ENCODE measurements at regions not wholly inside any gene's neighbourhood (a gene's known extent, or its start where the extent isn't known, plus 50 kb on each side); places are given as distances from the start of the nearest gene placed in this dataset.

DNA sequence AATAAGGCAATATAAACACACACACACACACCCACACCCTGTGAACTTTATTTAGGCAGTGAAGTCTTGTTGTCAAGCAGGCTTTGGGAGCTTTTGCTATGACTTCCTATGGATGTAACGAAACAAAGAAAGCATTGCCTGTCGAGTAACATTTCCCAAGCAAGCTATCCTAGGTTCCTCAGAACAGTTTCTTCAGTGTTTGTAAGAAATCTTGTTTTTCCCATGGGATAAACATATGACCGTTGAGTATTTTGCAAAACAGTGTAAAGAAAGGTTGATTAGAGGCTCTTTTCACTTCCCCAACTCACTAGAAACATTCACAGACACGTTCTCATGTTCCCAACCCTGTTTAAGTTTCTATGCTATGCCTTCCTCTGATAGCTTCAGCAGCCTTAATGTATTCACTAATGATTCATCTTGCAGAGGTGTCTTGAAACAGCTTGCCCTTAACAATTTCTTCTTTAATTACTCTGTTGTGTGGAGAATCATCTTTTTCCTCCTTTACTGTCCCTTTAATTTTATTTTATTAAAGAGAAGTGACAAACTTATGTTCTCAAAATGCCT is 1947.1 kb upstream of the TENM3 start (continued):
- TF ChIP-seq, protein P1, sequence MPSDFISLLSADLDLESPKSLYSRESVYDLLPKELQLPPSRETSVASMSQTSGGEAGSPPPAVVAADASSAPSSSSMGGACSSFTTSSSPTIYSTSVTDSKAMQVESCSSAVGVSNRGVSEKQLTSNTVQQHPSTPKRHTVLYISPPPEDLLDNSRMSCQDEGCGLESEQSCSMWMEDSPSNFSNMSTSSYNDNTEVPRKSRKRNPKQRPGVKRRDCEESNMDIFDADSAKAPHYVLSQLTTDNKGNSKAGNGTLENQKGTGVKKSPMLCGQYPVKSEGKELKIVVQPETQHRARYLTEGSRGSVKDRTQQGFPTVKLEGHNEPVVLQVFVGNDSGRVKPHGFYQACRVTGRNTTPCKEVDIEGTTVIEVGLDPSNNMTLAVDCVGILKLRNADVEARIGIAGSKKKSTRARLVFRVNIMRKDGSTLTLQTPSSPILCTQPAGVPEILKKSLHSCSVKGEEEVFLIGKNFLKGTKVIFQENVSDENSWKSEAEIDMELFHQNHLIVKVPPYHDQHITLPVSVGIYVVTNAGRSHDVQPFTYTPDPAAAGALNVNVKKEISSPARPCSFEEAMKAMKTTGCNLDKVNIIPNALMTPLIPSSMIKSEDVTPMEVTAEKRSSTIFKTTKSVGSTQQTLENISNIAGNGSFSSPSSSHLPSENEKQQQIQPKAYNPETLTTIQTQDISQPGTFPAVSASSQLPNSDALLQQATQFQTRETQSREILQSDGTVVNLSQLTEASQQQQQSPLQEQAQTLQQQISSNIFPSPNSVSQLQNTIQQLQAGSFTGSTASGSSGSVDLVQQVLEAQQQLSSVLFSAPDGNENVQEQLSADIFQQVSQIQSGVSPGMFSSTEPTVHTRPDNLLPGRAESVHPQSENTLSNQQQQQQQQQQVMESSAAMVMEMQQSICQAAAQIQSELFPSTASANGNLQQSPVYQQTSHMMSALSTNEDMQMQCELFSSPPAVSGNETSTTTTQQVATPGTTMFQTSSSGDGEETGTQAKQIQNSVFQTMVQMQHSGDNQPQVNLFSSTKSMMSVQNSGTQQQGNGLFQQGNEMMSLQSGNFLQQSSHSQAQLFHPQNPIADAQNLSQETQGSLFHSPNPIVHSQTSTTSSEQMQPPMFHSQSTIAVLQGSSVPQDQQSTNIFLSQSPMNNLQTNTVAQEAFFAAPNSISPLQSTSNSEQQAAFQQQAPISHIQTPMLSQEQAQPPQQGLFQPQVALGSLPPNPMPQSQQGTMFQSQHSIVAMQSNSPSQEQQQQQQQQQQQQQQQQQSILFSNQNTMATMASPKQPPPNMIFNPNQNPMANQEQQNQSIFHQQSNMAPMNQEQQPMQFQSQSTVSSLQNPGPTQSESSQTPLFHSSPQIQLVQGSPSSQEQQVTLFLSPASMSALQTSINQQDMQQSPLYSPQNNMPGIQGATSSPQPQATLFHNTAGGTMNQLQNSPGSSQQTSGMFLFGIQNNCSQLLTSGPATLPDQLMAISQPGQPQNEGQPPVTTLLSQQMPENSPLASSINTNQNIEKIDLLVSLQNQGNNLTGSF (CRISPR knock-in tag; IDR thresholded peaks at IDR 0.05) = no peak
- TF ChIP-seq SNAPC2 (CRISPR knock-in tag; IDR thresholded peaks at IDR 0.05) (no peak), MAF1 (CRISPR knock-in tag; IDR thresholded peaks at IDR 0.05; ENCODE audit: borderline replicate concordance) (no peak)

DNA sequence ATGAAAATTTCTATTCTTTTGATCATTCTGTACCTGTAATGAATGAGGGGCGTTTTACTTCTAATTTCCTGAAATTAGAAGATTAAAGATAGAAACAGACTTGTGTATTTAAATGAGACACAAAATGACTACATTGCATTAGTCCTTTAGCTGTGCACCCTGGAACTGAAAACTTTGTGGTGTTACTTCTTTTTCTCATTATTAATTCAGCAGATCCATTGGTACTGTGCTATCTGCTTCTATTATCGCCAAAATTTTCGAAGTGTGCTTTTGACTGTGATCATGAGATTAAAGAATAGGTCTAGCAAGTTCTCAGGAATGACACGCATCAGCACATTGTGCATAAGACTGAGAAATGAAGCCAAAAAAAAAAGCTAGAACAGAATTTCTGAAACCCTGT is 1938.9 kb upstream of the TENM3 start:
- ChIA-PET CTCF (ENCODE audit: low intra/inter-chr PET ratio, low total read pairs) (no interaction called here), POLR2A (no interaction called here)
- H3K4me1 ChIP-seq (ENCODE audit: insufficient read depth, low read length) = no peaks in the 10 kb centered on the region
- ATAC-seq (no peak), DNase-seq (ENCODE audit: low spot score) (no peak), FAIRE-seq (no peak)
- intact Hi-C loops (cut with micrococcal nuclease; ENCODE audit: unreplicated experiment) = no loop called here
- H3K27me3 ChIP-seq (ENCODE audit: control insufficient read depth in 1 of 2, insufficient read depth in 2 of 2, low read length in 2 of 2) = no peaks in the 10 kb centered on the region
- H4K20me1 ChIP-seq (ENCODE audit: insufficient read depth, low read length) = no peaks in the 10 kb centered on the region
- no peaks in the 10 kb centered on the region for H3K36me3 ChIP-seq (replicated peaks in 1 of 2; ENCODE audit: control insufficient read depth in 1 of 2, insufficient read depth in 2 of 2, low read length in 2 of 2)
- TF ChIP-seq, protein P2, sequence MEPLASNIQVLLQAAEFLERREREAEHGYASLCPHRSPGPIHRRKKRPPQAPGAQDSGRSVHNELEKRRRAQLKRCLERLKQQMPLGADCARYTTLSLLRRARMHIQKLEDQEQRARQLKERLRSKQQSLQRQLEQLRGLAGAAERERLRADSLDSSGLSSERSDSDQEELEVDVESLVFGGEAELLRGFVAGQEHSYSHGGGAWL (CRISPR knock-in tag; IDR thresholded peaks at IDR 0.05) = no peak
- TF ChIP-seq ZNF292 (CRISPR knock-in tag; IDR thresholded peaks at IDR 0.05; ENCODE audit: borderline replicate concordance, low read depth) (no peak), TOPORS (CRISPR knock-in tag; IDR thresholded peaks at IDR 0.05) (no peak)
- TF ChIP-seq, protein P3, sequence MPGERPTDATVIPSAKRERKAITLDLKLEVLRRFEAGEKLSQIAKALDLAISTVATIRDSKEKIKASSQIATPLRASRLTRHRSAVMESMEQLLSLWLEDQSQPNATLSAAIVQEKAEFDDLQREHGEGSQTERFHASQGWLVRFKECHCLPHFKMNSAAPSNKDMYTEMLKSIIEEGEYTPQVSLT (CRISPR knock-in tag; IDR thresholded peaks at IDR 0.05; ENCODE audit: borderline replicate concordance, low read depth) = no peak
- no peaks in the 10 kb centered on the region for H3K79me2 ChIP-seq (ENCODE audit: insufficient read depth, low read length)
- H3K9ac ChIP-seq (ENCODE audit: insufficient read depth, low read depth, low read length) = no peak overlapping the region
- WGBS (ENCODE audit: low lambda C conversion rate) = 1% methylated on average over 4 of the region's 4 CpGs
- BruUV-seq (replicated peaks) = no TSS peak
- H2AFZ ChIP-seq (ENCODE audit: low read length) = no peak overlapping the region
- no peaks in the 10 kb centered on the region for H3K9me3 ChIP-seq (ENCODE audit: low read length)
- no peak overlapping the region for H3K4me3 ChIP-seq (replicated peaks in 1 of 3; ENCODE audit: insufficient read depth in 1 of 3, low read depth in 2 of 3, low read length in 3 of 3)
- in situ Hi-C loops (cut with HindIII; ENCODE audit: extremely low pct_ligation_motif_present, low pct_unique_long_range_greater_than_20kb) = no loop called here
- H3K4me2 ChIP-seq (ENCODE audit: low read depth, low read length) = no peak overlapping the region
- H3K27ac ChIP-seq (ENCODE audit: extremely low read length, insufficient read depth, low read length) = no peak overlapping the region

Data from HepG2 (cell line).